Globus pallidus (tissue), 1 donor: ENCODE measurements at regions not wholly inside any gene's neighbourhood (a gene's known extent, or its start where the extent isn't known, plus 50 kb on each side); places are given as distances from the start of the nearest gene placed in this dataset.
A peak's percentile ranks its signal among the peaks of the same experiment; 100 is the strongest.
"Not testable (repeated sequence)": the region's sequence is repeated elsewhere in the genome, so short reads cannot be mapped to it uniquely, and the experiment has no call there.

Experiments used
- DNase-seq: peaks from one replicate; pipeline ENCODE4 v3.0.0-alpha.2; 2015; ENCODE audit warnings: low spot score

DNA sequence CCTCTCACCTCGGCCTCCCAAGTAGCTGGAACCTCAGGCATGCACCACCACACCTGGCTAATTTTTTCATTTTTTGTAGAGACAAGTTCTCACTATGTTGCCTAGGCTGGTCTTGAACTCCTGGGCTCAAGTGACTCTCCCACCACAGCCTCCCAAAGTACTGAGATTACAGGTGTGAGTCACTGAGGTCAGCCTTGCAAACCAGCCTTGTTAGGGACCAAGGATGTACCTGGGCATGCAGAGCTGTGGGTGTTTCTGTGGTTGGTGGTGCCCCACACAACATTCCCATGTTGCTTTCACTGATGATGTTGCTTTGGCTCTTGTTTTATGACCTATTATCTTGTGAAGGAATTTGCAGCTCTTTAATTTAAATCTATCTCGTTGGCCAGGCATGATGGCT lies 54.8 kb downstream of the OTUD1 start:
- no peak for DNase-seq

DNA sequence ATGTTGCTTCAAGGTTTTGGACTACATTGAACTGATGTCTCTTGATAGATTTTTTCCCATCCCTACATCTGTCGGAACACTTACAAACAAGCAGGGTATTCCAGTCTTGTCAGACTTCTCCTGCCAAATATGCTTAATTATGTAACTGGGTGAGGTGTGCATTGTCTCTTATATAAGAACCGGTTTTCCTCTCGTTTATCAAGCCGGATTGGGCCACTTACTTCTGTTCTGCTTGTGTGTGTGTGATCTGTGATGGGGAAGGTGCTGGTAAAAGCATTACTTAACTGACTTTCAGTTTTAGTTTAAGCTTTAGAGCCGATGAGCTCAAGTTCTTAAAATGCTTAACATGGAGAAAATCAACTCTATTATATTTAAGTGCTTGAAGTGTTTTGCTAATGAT lies 57.9 kb downstream of the OTUD1 start:
- DNase-seq: peak; percentile 4

DNA sequence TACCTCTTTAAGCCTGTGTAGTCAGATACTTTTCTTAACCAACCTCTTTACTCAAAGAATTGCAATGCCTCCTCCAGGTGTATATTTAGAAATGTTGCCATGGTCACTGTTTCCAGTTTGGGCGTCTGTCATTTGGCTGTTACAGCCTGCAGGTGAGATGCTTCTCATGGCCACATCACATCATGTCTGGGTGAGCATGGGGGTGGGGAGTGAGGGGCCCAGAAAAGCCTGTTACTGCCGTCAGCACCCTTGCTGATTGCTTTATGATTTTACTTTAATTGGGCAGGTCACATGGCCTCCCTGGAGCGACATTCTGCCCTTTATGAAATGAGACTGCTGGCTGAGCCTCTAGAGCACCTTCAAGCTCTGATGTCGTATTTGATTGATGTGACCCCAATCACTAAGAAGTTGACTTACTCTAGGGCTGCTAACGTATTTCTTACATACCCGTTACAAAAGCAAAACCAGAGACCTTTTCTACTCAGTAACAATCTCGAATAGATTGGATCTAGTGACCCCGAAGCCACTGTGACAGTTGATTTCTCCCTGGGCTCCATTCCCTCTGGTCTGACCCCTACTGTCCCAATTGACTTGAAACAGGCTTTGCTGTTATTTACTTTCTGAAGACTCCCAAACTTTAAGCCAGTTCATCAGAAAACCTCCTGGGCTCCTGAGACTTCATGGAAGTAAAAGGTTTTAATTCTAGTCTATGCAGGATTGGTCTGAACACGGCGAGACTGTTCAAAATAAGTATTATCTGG lies 60.7 kb downstream of the OTUD1 start:
- DNase-seq: no peak

DNA sequence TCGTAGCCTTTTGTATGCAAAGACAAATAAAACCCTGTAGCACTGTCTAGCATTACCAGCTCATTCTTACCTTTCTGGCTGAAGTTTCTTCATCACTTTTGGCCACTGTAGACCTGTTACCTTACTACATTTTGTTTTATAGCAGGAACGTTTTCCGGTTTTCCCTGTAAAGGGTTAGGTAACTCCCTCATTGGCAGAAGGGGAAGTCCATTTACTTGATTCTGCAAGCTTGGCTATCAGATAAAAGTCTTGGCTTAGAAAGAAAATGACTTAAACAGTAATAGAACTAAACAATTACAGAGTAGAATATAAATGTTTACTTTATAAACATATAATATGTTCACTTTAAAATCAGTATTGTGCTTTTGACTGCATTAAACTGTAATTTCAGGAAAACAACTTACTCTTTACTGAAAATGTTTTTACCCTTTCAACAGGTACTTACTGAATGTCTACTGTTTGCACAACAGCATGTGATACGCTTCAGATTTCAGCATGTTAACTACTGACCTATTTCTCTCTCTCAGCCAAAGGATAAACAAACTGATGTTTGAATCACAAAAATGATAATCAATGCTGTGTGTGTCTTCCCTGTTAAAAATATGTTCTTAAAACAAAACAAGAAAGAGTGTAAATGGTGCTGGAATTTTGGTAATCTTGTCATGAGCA lies 67.1 kb downstream of the OTUD1 start:
- no peak for DNase-seq

DNA sequence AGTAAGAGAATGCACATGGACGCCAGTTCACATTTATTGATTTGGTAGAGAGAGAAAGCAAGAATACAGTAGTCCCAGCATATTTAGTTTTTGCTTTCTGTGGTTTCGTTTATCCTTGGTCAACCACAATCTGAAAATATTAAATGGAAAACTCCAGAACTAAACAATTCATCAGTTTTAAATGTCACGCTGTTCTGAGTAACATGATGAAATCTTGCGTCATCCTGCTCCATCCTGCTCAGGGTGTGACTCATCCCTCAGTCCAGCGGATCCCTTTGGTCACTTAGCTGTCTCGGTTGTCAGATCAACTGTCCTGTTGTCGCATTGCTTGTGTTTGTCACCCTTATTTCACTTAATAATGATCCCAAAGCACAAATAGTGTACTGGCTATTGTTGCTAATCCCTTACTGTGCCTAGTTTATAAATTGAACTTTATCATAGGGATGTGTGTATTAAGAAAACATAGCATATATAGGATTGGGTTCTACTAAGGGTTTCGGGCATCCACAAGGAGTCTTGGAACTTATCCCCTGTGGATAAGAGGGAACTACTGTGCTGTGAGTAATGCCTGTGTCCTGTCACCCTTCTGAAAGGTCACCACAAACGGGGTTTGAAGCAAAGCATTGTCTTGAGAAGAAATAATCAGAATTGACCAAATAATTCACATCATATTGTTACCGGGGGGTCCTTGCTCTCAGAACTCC lies 73.6 kb downstream of the OTUD1 start:
- no peak for DNase-seq

DNA sequence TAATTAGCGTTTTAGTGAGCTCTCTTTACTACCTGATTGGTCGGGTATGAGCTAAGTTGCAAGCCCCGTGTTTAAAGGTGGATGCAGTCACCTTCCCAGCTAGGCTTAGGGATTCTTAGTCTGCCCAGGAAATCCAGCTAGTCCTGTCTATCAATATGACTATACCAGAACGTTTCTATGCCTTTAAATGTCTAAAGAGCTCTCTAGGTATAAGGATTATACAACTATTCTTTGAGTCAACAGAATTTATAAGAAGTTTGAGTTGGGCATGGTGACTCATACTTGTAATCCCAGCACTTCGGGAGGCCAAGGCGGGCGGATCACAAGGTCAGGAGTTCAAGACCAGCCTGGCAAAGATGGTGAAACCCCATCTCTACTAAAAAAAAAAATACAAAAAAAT lies 74.7 kb downstream of the OTUD1 start:
- not testable (repeated sequence) for DNase-seq

DNA sequence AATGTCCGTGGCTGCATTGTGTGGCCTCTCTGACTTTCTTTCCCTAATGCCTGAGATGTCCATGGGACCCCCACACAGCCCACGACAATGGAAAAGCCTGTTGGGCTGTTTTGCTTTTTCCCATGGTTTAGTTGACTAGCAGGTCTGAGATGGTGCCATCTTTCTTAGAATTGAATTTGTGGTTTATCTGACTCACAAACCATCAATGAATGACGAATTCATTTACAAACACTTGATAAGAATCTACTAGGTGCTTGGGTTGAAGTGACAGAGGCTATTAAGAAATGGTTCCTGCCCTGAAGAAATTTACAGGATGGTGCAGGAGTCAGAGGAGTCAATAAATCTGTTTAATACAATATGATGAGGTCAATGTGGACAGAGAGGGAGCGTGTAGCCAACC lies 75.4 kb downstream of the OTUD1 start:
- DNase-seq: no peak

DNA sequence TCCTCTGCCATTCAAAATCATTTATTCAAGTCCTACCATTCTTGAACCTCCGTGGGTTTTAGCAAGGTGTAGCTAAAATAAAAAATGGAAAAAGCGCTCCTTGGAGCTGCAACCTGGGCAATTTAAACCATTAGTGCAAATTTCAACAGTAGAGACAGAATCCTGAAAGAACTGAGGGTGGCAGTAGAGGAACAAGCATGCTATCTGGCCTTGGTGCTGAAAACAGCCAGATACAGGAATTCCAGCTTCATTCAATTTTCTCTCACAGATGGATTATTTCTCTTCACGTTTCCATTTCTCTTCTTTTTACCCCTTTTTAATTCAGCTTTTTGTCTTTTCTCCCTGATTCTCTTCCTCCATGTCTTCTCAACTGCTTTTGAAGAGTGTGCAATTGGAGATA lies 77.7 kb downstream of the OTUD1 start:
- peak; percentile 18 for DNase-seq

DNA sequence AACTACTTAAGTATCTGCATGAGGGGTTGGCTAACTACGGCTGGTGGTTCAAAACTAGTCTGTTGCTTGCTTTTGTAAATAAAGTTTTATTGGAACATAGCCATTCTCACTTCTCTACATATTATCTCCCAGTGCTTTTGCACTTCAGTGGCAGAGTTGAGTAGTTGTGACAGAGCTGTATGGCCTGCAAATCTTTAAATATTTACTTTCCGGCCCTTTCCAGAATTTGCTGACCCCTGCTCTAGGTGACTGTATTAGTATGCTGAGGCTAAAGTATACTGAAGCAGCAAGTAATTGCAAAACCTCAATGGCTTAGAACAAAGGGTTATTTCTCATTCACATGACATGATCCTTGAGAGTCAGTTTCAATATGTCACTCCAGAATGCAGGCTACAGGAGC lies 78.3 kb downstream of the OTUD1 start:
- DNase-seq: no peak

DNA sequence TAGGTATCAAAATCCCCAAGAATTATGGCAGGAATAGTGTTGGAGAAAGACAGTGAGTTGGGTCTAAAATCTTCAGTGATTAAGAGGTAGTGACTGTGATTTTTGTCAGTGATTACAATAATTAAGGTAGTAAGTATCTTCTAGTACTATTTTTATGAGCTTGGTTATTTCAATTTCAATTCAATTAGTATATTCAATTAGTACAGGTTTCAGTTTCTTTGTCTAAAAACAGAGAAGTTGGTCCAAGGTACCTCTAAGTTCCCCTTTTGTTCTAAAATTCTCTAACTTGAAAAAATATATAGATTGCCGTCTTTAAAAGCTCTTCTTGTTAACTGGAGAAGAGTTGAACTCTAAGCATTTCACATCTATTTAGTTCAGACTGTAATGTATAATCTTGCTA lies 82.9 kb downstream of the OTUD1 start:
- no peak for DNase-seq

DNA sequence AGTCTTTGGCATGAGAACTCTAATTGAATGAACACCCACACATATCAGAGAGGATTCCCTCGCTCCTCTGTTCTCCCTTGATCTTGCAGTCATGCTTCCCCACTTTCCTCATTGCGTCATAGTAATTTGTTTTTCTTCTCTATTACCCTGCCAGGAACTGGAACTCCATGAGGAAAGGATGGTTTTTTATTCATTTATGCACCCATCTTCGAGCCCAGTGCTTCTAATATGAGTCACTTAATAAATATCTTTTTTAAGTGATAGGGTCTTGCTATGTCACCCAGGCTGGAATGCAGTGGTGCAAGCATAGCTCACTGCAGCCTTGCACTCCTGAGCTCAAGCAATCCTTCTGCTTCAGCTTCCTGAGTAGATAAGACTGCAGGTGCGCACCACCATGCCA lies 83.5 kb downstream of the OTUD1 start:
- no peak for DNase-seq

DNA sequence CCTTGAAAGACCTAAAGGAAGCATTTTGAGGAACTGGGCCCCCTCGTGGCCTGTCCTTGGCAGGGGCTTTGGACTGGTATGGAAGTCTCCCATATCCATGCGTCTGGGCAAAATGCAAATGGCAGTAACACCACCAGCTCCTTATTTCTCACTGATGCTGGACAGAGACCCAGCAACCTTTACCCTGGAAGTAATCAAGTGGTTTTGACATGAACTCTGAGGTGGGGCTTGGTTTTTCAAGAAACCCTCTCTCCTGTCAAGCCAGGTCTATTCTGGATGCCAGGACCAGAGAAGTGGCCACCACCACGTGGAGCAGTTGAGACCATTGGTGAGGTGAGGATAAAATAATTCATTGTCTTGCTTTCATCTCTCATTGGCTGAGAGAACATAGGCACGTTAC lies 84.4 kb downstream of the OTUD1 start:
- DNase-seq: no peak

DNA sequence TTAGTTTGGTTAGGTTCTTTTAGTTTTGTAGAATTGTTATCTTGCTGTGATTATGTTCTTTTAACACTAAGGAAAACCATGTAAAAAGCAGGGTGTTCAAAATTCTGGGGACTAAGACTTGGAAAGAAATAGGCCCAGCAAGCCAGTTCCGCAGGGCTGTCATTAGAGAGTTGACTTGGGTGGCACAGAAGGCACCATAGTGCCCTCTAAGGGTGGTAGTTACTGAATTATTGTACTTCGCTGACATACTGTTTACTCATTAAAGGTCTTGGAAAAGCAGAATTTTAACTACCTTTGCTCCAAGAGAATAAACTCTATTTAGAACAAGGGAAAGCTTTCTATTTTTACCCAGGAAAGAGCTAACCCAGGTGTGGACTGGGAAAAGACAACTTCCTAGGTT lies 86.5 kb downstream of the OTUD1 start:
- peak; percentile 64 for DNase-seq

DNA sequence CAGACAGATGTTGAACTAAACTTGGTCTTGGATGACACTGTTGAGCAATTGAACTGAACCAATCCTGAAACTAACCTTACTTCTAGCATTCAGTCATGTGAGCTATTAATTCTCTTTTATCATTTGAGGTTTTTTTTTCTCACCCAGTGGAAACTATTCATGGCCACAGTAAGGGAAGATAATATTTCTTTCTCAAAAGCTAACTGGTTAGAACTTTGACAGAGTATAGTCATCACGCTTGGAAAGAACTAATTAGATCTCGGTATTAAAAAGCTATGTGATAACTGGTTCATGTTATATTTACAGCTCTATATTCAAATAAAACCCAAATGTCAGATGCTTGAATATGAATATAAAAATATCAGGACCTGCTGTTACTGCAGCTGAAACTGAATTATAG lies 89.5 kb downstream of the OTUD1 start:
- DNase-seq: no peak

DNA sequence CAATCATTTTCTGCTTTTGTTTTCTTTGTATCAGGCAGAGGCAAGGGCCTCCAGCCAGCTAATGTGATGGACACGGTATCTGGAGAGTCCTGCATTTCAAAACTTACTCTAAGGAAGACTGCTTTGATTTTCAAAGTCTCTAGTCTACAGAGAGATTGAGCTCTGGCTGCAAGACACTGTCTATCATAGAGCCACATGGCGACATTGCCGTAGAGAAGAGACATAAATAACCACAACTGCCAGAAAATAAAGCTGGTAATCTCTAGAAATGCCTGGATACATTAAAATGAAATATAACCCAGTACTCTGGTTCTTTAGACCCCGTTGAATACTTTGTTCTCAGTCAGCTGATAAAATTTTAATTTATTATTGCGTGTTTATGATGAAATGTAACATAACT lies 90.8 kb downstream of the OTUD1 start:
- DNase-seq: no peak

DNA sequence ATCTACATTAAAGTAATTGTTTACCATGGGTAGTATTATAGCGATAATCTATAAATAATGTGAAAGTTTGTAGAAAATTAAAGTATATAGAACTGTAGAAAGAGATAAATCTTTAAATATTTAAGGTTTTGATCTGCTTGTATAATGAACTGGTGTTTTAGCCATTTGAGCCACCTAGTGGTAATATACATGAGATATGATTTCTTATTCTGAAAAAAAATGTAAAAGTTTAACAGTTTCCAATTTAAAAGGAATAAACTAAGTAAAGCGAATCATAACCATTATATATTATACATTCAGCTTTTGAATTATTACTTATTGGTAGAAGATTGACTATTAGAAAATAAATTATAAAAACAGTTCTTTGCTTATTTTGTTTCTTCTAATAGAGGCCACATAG lies 91.2 kb downstream of the OTUD1 start:
- DNase-seq: no peak

DNA sequence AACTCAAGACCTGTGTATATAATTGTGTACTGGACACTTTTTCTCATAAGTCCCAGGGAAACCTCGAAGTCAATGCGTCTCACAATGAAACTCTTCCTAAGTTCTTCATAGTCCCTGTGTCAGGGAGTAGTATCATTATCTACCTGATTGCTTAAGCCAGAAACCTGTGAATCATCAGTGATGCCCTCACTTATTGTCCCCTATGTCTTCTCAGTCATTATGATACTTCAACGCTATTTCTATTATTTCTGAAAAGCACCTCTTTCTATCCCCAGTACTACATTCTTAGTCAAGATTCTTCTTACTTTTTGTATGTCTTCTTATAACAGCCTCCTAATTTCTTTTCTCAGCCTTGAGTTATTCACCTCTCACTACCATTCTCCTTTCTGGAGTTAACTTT lies 94.3 kb downstream of the OTUD1 start:
- DNase-seq: no peak

DNA sequence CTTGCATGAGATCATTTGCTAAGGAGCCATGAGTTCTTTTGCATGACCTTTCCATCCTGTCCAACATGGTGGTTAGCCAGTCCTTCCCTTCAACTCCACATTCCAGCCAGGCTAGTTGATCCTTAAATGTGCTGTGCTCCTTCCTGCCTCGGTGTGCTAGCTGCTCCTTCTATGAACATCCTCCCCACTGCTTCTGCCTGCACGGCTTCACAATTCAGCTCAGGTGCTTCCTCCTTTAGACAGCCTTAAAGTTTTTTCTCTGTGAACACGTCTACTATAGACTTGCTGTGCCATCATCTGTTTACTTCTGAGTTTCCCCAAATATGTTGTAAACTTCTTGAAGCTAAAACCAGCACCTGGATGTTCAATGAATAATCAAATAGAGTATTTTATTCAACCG lies 95.5 kb downstream of the OTUD1 start:
- DNase-seq: no peak

DNA sequence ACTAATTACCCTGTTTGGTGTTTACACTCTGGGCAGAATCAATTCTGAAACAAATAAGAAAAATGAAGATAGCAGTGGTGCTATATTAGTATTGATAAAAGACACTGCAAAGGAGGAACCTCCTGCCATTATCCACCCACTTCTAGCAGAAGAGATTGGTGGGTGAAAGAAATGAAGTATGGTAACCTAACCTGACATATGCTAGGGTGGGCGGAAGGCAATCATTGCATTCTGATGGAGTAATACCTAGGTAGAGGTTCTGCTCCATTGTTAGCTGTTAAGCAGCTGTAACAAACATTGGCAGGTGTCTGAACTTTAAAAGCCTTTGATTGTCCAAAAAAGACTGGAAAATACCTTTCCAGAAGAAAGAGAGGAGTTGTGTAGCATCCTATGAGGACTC lies 95.9 kb downstream of the OTUD1 start:
- no peak for DNase-seq

DNA sequence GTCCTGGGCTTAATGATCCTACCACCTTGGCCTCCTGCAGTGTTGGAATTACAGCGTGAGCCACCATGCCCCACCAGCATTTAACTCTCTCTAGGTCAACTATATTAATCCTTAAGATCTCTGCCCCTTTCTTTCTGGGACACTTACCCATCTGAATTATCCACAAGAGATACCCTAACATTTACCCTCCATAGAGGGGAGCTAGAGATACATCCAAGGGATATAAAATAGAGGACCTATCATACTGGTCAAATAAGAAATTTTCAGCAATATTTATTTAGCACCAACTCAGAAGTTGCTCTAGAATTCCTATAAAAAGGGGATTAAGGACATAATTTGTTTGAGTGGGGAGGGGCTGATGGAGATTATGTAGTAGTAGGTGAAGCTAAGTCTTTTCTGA lies 96.5 kb downstream of the OTUD1 start:
- no peak for DNase-seq

DNA sequence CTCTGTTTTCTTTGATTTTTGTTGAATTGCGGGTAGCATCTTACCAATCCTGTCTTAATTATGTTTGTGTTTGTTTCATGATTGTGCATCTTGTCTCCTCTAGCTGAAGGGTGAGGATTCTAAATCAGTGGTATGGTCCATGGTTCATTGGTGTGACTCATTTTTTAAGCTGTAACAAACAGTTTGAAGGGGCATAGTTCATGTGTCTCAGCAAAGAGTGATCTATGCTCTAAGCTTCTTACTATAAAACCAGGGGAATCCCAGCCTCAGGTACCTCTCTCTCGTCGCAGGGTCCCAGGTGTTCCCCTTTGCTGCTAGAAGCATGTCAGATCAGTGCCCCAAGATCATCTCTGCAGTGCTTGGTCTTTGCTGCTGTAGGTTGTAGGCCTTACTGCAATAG lies 100.1 kb downstream of the OTUD1 start:
- DNase-seq: no peak

DNA sequence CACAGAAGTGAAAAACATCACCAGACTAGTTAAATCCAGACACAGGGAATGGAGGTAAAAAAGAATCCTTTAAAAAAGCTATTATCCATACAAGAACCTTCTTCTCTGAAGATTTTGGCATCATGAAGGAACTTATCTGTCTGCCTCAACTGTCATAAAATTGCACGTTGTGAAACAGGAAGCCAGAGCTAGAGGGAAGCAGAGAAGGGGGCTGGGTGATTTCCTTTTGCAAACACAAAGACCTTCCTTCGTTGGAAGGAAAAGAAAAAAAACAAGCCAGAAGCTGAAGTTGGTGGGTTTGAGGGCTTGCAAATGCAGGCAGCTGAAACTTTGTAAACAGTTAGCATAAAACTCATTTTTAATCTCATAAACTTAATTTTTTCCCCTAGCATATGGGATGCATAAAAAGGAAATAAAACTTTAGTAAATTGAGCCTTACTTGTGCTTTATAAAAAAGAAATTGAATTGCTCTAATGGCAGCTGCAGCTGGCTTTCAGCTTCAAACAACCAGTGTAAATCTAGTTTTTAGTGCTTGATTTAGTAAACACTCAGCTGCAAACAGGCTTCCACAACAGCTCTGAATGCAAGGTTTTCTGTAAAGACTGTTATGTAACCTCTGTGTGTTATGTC lies 101.6 kb downstream of the OTUD1 start:
- peak; percentile 34 for DNase-seq
